Brain pericyte (primary cell): ENCODE measurements at regions not wholly inside any gene's neighbourhood (a gene's known extent, or its start where the extent isn't known, plus 50 kb on each side); places are given as distances from the start of the nearest gene placed in this dataset.
A peak's percentile ranks its signal among the peaks of the same experiment; 100 is the strongest.
"Not testable (repeated sequence)": the region's sequence is repeated elsewhere in the genome, so short reads cannot be mapped to it uniquely, and the experiment has no call there.

Experiments used
- DNase-seq: peaks from one replicate; pipeline ENCODE4 v3.0.0-alpha.2; 2012; ENCODE audit warnings: low read depth, low spot score

DNA sequence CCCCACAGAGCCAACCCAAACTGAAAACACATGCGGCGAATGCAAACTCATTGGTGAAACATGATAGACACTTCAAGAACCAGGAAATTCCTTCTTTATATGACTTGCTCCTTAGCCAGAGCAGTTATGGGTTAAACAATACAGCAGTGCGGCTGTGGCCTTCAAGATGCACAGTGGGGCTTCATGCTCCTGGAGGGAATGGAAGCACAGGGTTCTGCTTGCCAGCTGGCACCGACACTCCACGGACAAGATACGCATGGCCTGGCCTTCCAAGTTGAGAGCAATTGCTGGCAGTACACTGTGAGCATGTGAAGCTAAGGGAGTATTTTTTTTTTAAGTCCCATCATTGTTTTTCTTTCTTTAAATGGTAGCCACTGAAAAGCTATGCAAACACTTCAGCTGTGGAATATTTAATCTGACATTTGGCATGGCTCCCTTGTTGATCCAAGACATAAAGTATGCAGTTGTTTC is 451.6 kb upstream of the CD180 start:
- DNase-seq = peak; percentile 98

DNA sequence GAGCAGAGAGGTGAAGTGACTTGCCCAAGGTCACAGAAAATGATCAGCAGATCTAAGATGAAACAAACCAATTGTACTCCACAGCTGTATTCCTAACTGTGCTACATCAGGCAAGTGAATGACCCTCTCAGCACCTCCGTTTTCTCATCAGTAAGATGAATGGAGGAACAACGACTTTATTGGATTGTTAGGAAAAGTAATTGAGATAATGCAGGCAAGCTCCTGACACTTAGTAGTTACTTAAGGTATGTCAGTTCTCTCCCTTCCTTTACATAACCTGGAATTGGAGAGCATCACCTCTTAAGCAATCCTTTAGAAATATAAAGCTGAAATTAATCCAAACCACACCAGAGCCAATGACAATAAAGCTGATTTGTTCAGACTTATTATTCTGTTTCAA is 451.2 kb upstream of the CD180 start:
- DNase-seq = no peak

DNA sequence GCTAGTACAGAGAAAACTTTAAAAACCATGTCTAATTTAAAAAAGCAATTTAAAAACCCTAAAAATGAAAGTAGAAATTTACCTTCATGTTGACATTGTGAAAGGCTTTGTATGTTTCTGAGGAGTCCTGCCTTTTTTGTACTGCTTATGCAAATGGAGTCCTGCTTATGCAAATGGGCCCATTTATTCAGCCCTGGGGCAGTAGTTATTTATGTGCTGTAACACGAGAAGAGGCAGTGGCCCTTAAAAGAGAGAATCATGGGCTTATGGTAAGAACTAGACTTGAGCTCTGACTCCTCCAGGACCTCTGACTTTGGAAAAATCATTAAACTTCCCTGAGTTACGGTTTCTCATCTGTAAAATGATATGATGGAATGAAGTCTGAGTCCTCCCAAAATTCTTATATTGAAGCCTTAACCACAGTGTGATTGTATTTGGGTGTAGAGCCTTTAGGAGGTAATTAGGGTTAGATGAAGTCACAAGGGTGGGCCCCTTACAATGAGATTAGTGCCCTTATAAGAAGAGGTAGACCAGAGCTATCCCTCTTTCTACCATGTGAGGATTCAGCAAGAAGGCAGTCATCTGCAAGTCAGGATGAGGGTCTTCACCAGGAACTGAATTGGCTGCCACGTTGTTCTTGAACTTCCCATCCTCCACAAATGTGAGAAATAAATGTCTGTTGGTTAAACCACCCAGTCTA is 447.8 kb upstream of the CD180 start:
- no peak for DNase-seq

DNA sequence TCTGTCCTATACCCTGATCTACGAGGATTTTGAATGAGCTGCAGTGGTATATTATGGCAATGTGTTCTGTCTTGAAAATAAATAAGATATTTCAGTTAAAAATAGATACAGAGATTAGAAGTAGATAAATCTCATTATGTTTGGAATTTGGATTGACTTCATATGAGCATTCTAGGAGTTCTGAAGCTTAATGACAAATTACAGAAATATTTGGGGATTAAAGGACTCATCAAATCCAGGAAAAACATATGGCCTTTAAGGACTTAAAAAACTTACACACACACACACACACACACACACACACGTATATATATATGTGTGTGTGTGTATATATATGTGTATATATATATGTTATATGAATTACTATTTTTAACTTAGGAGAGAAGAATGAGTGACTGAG is 446.9 kb upstream of the CD180 start:
- no peak for DNase-seq

DNA sequence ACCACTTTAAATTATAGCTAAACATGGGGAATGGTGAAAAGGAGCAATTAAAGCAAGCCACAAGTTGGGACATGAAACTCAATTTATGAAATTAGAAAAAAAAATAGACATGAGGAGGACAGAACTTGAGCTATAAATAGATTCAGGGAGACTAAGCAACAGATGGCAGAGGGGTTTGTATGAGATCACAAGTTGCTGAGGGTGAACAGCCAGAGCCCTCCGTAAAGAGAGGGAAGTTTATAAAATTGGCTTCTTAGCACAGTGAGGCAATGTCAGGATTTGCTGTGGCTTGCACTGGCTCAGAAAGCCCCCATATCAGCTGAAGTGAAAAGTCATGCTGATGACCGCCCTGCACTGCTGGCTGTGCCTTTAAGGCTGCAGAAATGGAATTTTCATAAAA is 443.4 kb upstream of the CD180 start:
- DNase-seq = no peak

DNA sequence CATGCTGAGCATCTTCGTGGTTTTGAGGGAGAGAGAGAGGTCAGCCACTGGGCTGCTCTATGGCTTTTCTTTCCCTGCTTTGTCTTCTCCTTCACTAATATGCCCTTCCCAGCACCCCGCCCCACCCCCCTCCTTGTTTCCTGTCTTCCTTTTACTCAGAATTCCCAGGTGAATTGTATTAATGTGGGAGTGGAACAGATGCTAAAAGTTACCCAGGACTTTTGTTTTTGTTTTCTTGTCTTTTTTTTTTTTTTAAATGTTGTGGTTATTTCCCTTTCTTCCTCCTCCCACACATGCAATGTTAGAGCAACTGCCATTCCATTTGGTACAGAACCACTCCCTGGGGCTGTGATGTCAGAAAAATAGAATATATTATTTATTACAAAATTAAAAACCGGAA is 442.7 kb upstream of the CD180 start:
- no peak for DNase-seq

DNA sequence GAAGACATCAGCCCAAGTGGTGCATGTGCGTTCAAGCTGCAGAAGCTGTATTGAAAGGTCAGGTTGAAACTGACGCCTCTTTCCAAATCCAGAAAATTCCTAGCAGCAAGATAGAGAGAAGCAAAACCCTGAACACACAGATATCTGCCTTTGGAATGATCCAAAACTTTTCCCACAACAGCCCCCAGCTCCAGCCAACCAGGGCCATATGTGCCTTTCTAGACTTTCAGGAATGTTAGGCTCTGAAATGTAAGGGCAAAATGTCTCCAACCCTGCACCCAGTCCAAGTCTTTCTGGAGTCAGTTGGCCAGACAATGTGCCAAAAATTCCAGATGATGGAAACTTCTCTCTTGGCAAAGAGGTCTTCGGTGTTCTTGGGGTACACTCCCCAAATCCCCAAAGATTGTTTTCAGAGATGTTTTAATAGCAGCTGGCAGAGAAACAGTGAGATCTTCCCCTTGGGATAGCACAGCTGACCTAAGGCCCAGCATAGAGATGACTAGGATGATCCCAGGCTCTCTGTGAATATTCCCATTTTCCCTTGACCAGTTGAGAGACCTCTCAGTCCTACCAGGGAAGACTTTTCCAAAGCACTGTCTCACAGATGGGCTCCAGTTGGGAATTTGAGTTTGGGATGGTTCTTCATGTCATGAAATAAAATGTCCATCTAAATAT is 440.4 kb upstream of the CD180 start:
- no peak for DNase-seq

DNA sequence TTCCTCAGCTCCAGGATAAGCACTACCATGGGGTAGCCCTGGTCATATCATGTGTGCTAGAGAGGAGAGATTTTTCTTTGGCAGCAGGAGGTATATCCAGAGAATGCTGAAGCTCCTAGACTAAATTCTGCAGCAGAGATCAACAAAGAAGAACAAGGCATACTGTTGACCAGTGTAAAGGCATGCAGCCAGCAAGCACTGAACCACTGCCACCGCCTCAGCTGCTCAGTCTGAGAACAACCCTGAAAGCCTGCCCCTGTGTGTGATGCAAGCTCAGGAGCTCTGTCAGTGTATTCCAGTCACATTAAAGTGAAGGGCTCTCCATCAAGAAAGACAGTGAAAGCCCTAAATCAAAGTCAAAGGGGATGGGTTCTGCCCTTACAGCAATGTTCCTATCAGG is 439.5 kb upstream of the CD180 start:
- no peak for DNase-seq

DNA sequence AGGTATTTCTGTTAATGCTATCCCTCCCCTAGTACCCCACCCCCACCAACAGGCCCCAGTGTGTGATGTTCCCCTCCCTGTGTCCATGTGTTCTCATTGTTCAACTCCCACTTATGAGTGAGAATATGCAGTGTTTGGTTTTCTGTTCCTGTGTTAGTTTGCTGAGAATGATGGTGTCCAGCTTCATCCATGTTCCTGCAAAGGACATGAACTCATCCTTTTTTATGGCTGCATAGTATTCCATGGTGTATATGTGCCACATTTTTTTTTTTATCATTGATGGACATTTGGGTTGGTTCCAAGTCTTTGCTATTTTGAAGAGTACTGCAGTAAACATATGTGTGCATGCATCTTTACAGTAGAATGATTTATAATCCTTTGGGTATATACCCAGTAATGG is 430.5 kb upstream of the CD180 start:
- not testable (repeated sequence) for DNase-seq

DNA sequence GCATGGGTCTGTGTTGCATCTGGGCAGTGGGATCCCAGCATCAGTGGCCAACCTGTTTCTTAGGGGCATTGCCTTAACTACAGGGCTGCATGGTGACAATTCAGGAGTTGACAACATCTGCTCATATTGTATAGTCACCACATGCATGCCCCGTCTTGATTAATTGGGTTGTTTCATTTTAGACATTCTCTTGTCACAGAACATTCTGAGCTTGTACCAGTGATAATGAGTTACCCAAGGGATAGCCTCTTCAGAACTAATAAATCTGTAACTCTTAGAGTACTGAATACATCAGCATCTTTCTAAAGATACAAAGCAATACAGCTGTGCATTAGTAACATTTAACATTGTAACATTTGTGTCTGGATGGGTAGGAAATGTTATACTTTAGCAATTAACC is 426.5 kb upstream of the CD180 start:
- no peak for DNase-seq

DNA sequence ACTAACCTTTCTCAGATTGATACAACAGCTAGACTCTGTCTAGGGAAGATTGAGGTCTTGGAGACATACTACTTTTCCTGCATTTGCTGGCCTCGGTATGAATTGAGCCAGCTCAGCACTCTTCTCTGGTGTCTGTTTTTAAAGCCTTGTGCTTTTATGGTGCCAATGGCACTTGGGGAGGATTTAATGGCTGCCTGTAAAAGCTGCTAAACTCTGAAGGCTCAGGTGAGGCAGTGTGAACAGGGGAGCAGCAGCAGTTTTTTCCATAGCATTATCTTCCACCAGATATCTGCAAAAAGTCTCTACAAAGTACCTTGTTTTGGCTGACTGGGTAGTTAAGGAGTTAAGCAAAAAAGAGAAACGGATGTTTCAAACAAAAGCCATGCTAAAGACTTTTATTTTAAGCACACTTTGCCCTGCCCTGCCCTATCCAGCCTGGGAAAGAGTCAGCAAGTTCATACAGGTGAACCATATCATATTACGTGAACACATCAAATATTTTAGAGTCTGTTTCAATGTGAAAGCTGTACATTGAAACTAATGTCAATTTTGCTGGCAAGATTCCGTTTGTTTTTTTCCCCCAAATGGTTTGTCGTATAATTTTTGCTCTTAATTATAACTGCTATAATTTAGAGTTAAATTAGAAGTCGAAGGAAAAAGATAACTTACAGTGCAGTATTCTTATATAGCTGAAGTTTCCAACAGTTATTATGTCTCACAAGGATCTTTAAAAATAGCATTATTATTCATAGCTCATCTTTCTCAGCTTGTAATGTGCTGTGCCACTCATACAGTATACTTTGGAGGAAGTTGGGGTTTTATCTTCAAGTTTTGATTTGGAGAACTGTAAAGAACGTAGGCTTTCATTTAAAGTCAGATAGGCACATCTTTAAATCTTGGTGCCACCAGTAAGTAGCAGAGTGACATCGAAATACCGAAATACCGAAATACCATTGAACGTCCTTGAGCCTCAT is 424.1 kb upstream of the CD180 start:
- no peak for DNase-seq

DNA sequence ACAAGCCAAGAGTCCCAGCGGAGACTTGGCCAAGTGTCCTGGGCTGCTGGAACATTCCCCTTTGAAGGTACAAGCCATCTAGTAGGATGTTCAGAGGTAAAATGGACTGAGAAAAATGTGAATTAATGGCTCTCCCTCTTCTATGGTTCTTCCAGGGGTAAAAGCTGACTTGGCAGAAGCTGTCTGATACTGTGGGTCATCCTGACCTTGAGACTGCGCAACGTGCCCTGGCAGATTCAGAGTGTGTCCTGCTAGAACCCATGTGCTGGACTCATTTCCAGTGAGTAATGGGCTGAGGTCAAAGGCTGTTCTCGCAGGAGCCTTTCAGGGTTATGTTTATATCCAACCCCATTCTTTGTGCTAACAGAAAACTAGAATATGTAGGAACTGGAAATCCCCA is 423.0 kb upstream of the CD180 start:
- no peak for DNase-seq

DNA sequence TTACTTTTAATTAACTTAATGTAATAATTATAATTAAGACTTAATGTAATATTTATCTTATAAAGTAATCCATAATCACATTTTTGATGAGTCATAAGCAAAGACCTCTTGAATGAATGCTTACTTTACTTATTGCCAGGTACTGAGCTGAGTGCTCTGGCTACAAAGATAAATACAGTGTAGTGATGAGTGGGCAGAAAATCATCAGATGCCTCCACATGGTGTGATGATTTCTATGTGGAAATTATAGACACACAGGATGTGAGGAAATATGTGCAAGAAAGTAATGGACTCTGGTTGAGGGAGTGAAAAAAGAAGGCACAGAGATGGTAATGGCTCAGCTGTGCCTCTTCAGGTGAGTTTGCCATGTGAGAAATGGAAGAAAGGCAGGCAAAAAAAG is 422.6 kb upstream of the CD180 start:
- DNase-seq = no peak

DNA sequence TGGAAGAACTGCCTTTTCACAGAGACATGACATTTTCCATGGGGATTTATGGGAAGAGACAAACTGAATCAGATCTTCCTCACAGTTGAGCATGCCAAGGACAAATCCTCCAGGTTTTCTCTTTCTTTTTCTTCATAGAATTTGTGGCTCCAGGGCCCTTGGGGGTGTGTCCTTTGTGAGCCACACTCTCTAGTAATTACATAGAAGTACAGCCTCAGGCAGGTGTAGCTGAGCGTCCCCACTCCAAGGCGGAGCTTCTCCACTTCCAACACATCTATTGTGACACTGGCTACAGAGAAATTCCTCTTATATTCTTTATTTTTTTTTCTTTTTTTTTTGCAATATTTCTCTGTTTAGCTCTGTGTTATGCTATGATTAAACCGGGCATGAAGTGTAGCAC is 420.5 kb upstream of the CD180 start:
- DNase-seq = no peak

DNA sequence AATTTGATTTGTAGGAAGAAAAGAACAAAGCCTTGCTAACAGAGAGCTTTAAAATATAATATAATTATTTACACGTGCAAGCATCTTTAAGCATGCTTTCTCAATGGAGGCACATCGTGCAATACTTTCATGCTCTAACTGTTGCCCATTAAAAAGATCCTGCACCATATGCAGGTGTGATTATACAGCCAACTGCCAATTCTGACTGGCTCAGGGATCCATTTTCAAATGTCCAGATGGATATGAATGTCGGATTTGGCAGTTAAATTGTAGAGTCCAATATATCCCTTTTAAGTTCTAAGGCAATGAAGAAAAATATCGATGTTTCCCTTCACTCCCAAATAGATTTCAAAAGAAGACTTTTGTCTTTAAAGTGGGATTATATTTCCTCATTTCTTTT is 416.4 kb upstream of the CD180 start:
- DNase-seq = no peak

DNA sequence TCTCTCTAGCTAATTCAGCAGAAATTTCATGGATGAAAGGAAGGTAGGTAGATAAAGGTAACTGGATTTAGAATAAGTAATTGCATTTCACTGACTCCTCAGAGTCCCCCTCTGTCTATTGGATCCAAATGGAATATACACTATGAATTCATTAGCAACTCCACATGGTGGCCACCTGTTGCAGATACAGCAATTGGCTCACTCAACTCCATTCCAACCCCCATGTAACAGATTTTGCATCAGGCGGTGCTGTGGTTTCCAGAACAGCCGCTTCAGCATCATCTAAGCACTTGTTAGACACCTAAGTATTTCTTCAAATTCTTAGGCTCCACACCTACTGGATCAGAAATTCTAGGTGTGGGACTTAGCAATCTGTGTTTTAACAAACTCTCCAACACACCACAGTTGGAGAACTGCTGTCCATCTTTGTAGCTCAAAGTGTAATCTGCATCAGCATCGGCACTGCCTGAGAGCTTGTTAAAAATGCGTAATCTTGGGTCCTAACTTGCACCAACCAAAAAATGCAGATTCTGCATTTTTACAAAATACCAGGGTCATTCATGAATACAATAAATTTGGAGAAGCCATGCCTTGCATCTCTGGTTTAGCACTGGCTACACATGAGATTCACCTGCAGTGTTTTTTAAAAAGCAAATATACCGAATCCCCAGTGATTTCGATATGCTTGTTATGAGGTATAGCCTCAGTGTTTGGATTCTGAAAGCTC is 413.8 kb upstream of the CD180 start:
- no peak for DNase-seq

DNA sequence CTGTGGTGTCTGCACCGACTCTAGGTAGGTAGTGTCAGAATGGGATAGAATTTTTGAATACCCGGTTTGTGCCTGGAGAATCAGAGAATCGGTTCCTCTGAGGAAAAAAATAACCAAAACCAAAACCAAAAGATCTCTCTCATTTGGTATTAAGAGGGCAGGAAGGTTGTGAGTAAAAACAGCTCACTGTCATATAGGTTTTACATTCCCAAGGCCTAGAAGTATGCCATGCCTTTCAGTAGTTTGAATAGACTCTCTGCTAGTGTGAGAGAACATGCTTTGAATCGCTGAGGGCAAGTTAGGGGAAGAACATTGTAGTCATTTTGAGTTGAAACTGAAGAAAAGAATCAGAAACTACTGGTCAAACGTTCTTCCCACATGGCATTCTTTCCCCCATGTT is 411.4 kb upstream of the CD180 start:
- DNase-seq = no peak

DNA sequence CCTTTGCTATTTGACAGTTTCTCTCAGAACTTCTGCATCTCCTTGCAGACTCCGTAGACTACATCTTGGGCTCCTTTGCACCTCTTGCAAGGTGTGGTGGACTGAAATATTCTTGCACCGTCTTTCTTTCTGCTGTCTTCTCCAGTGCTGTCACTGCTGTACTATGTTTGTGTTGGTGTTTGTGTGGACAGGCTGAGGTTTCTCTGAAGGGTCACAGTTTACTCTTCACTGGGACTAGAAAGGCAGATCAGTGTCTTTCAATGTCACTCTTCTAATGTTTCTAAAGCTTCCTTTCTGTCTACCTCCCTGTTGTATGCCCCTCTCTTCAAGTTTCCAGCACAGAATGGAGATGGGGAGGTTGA is 410.0 kb upstream of the CD180 start:
- no peak for DNase-seq

DNA sequence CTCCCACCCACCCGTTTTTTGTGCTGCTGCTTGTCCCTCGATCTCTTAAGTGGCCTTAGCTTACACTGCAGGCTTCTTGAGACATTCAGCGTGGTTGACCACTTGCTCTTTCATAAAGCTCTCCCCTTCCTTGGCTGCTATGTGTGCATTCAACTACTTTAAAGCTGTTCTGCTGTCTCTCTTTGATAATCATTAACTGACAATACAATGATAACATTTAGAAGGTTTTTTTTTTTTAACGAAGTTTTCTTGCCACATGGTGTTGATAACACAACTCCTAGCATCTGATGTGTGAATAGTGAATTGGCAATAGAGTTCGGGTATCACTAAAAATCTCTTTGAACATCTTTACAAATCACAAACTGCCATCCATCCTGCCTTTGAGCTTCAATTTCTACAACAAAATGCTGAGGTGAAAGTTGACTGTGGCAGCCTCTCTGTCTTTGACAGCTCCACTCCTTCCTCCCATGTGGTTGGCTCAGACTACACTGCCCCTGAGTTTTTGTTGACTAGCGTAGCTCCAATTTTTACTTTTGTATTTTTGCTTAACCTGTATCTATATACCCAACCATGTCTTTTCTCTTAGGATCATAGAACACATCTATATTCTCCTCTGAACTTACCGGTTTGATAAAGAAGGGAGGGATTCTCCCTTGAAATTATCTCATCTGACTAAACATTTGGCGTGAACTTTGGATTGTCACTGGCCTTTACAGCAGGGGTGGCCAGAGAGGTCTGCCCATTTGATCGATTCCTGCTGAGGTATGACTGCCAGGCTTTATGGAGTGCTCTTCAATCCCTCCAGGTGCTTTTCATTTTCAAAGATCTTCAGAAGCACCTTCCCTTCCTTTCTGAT is 409.4 kb upstream of the CD180 start:
- no peak for DNase-seq

DNA sequence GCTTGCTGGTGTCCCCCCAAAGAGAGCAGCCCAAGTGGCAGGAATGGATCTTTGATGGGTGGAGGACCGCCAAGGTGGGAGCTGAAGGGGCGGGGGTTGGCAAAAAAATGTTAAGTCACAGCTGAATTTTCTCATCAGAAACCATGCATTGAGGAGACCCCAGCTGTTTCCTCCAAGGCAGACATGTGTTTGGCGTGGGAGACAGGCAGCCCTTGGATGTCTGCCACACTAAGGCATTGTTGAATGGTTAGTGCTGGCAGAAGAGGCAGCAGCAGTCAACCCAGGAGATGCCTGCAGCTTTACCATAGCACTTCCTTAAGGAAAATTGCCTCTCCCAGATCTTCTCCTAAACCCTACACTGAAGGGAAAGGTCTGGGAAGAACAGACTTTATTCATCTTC is 394.9 kb upstream of the CD180 start:
- no peak for DNase-seq

DNA sequence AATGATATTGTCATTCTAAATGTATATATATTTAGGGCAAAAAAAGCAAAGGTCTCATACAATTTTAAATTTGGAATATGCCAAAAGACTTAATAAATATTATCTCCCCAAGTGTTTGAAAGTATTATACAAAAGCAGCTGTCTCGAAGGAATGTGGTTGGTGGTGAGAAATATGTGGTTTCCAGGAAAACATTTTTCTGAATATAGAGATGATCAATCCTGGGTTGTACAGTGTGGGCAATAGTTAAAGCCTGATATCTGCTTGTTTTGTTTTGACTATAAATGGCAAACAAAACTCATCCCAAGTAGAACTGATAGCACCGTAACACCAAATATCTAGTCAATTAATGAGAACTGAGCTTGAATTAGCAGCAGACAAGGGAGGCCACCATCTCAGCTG is 391.8 kb upstream of the CD180 start:
- no peak for DNase-seq
